ENCODE measurements at regions not wholly inside any gene's neighbourhood (a gene's known extent, or its start where the extent isn't known, plus 50 kb on each side); places are given as distances from the start of the nearest gene placed in this dataset.

GRCh38 chr5:159385536-159385935, 55.2 kb upstream of the IL12B start:
- DNase-seq (ENCODE audit: low read depth): no peak

DNA sequence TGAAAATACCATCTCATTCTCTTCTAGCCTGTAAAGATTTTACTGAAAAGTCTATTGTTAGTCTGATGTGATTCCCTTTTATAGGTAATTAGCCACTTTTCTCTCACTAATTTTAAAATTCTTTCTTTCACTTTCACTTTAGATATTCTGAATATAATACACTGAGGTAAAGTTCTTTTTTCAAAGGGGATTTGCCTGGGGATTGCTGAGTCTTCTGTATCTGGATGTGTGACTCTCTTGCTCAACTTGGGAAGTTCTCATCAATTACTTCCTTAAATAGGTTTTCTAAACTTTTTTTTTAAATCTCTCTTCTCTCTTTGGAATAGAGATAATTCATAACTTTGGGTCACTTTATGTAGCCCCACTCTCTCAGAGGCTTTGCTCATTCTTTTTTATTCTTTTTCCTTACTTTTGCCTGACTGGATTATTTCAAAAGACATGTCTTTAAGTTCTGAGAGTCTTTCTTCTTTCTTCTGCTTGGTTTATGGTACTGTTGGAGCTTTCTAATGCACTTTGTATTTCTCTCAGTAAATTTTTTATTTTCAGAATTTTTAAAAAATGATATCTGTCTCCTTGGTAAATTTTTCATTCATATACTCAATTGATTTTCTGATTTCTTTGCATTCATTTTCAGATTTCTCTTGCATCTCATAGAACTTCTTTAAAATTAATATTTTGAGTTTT, 55.9 kb upstream of the IL12B start:
- DNase-seq (ENCODE audit: low read depth): no peak

GRCh38 chr5:159392871-159393270, 62.6 kb upstream of the IL12B start:
- DNase-seq (ENCODE audit: low read depth): no peak

- DNase-seq (ENCODE audit: low read depth): no peak
These were observed 63.6 kb upstream of the IL12B start for GRCh38 chr5:159393854-159394274.

DNA sequence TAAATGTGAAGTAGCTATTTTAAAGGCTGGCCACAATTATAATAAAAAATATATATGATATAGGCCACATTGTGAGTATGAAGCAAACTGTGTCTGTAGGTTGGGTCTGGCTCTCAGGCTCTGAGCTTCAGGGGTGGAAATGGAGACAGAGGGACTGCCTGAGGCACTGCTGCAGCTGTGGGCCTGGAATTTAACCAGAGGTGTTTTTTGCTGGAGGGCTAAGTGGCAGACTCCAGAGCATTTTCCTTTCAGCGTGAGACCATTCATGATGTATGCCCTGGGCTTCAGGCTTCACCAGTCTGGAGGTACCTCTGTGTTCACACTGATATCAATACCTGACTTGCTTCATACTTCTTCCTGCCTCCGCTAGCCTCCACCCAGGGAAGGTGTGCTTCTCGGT, 64.9 kb upstream of the IL12B start:
- DNase-seq (ENCODE audit: low read depth): no peak

- no peak for DNase-seq (ENCODE audit: low read depth)
These were observed 68.6 kb upstream of the IL12B start for GRCh38 chr5:159398936-159399335.

- DNase-seq (ENCODE audit: low read depth): no peak
These were observed 70.2 kb upstream of the IL12B start for GRCh38 chr5:159400476-159400875.

DNA sequence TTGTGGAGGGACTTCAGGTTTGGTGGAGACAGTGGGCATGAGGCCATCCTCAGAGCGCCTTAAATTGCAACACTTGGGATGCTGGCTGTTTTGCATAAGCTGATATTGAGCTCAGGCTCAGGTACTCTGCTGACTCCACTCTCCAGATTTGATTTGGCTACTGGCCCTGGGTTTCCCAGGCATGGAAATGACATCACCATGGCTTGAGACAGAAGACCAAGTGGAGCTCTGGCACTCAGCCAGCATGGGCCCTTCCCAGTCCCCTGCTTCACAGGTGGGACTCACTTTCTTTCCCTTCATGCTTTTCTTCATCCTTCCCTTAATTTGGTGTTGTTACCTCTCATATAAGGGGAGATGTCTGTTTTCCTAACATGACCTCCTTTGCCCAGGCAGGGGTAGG, 72.0 kb upstream of the IL12B start:
- no peak for DNase-seq (ENCODE audit: low read depth)

DNA sequence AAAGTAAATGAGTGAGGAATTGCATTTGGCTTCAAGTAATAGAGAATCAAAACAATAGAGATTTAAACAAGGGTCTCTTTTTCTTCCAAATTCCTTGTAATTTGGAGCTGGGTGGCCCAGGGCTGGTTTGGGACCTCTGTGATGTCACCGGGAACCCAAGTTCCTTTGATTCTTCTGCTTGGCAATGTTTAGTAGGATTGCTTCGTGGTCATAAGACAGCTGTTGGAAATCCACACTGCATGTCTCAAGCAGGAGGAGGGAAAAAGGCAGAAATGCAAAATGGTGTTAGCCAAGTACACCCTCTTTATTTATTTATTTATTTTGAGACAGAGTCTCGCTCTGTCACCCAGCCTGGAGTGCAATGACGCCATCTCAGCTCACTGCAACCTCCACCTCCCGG, 72.6 kb upstream of the IL12B start:
- no peak for DNase-seq (ENCODE audit: low read depth)

DNA sequence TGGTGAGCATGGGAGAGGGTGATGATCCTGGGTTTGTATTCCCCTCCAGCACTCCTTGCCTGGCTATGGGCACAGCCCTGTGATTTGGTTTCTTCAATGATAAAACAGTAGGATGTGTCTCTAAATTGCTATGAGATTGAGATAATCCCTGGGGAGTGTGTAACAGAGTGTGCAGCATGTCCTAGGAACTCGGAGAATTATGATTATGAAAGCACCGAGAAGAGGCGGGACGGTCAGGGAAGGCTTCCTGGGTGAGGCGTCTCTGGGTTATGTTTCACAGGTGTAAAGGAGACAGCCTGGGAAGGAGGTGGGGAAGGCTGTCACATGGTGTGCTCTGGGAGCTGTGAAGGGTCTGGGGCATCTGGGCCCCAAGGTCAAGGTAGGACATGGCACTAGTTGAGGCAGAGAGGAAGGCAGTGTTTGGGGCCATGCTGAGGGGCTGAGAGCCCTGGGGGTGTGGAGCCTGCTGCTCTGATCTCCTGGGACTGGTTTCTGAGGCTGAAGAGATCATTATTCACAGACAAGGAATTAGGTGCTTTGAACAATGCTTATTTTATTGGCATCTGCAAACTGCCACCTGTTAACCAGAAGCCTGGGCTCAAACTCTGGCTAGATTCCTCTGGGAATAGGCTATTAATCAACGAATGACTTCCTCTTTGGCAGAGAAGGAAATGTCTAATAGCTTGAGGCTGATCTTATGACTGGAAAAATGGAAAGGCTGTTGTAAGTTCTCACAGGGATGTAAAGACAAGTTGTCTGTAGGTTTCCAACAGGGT, 73.8 kb upstream of the IL12B start:
- no peak for DNase-seq (ENCODE audit: low read depth)

GRCh38 chr5:159405611-159406031, 75.3 kb upstream of the IL12B start:
- no peak for DNase-seq (ENCODE audit: low read depth)

GRCh38 chr5:159406571-159406970, 76.3 kb upstream of the IL12B start:
- DNase-seq (ENCODE audit: low read depth): no peak

- no peak for DNase-seq (ENCODE audit: low read depth)
These were observed 79.5 kb upstream of the IL12B start for GRCh38 chr5:159409801-159410200.

DNA sequence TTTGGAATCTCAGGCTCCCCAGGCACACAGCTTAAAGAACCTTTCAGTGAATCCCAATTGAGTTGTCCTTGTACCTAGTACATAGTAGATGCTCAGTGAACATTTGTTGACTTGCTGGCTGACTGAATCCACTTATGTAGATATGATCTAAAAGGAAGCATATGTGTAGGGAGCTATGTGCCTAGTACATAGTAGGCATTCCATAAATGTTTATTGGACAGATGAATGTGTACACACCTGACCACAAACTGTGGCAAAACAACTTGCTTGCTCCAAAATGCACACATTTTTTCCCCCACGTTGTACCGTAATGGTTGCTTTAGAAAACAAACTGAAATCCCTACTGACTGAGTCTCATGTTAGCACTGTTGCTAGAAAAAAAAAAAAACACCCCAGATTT, 80.2 kb upstream of the IL12B start:
- DNase-seq (ENCODE audit: low read depth): no peak

GRCh38 chr5:159411115-159411514, 80.8 kb upstream of the IL12B start:
- DNase-seq (ENCODE audit: low read depth): no peak

DNA sequence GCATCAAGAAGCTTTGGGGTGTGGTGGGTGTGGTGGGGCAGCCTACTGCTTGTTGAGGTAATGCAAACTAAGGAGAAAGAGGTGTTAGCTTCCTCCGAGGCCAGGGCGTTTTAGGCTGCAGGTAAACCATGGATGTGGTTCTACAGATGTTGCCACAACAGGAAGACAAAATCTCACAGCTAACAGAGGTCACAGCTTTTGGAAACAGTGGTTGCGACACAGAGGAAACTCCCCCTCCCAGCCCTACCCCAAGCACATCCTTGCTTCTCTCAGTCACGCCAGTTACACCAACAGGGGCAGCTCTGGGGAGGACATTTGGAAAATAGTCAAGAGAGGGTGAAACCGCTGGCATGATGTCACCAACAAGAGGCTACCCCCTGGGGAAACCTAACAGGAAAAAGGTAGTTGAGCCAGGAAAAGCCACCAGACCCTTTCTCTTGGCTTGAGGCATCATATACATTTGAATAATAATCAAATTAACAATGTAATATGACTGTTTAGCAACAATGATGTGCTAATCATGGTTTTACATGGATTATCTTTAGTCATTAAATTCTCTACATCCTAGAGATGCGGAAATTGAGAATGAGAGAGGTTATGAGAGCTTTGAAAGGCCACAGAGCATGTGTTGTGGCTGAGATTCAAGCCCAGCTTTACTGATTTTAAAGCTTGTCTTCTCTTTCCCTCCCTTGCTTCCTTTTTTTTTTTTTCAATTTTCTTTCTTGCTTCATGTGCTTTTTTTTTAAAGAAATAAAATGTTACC, 82.2 kb upstream of the IL12B start:
- peak; percentile 35 for DNase-seq (ENCODE audit: low read depth)

- DNase-seq (ENCODE audit: low read depth): no peak
These were observed 83.7 kb upstream of the IL12B start for GRCh38 chr5:159414021-159414420.

- DNase-seq (ENCODE audit: low read depth): no peak
These were observed 85.1 kb upstream of the IL12B start for GRCh38 chr5:159415301-159415937.

DNA sequence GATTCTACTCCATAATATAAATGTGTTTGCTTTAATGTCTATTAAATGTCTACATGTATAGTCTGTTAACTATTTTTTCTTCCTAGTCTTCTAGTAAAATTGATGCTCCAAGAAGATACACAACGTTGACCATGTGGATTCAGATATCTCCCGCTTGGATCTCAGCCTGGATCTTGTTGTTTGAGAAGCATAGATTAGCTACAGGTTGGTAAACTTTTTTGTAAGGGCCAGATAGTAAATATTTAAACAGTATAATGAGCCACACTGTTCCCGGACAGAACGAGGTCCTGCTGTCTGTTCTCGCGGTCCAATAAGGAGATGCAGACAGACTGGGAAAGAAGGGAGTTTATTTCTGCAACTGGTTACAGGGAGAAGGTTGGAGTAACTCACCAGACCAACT, 86.2 kb upstream of the IL12B start:
- DNase-seq (ENCODE audit: low read depth): no peak

DNA sequence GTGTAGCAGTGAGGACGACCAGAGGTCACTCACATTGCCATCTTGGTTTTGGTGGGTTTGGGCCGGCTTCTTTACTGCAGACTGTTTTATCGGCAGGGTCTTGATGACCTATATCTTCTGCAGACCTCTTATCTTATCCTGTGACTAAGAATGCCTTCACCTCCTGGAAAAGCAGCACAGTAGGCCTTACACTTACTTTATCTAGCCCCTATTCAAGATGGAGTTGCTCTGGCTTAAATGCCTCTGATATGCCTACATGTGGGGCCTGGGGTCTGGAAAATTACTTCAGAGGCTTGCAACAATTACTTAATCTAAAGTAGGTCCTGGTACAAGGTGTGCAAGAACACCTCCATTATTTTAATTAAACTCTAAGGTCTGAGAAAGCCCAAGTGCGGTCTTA, 86.9 kb upstream of the IL12B start:
- DNase-seq (ENCODE audit: low read depth): no peak

DNA sequence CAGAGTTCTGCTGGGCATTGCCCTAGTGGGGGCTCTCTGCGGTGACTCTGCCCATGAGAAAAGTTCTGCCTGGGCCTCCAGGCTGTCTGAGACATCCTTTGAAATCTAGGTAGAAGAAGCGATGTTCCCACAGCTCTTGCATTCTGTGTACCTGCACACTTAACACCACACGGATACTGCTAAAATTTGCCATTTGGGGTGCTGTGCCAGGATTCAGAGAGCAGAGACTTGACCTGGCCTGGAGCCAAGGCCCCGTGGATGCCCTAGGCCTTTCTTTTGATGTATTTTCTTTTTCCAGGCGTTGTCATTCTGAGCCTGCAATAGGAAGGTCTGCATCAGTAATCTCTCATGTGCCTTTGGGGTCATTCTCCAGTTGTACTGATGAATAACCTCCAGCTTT, 89.3 kb upstream of the IL12B start:
- no peak for DNase-seq (ENCODE audit: low read depth)

GRCh38 chr5:159420940-159421339, 90.7 kb upstream of the IL12B start:
- no peak for DNase-seq (ENCODE audit: low read depth)

- DNase-seq (ENCODE audit: low read depth): no peak
These were observed 92.1 kb upstream of the IL12B start for GRCh38 chr5:159422361-159422760.
